ENCODE measurements at regions not wholly inside any gene's neighbourhood (a gene's known extent, or its start where the extent isn't known, plus 50 kb on each side); places are given as distances from the start of the nearest gene placed in this dataset.

DNA sequence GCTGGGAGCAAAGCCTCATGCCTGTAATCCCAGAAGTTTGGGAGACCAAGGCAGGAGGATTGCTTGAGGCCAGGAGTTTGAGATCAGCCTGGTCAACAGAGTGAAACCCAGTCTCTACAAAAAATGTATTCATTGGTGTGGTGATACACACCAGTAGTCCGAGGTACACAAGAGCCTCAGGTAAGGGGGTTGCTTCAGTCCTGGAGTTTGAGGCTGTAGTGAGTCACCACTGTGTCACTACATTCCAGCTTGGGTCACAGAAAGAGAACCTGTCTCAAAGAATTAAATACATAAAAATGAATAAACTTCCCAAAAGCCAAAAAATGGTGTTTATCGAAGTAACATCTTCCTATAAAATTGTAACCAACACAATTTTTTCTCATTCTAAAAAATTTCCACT is 568.1 kb upstream of the LINC00305 start:
- no peak for TF ChIP-seq EZH2phosphoT487 (IDR thresholded peaks at IDR 0.05; ENCODE audit: low read depth, severe bottlenecking, unreplicated experiment)
- TF ChIP-seq CTCF (IDR thresholded peaks at IDR 0.05; ENCODE audit: poor library complexity), result no peak
- no peak for TF ChIP-seq EZH2 (IDR thresholded peaks at IDR 0.05; ENCODE audit: borderline replicate concordance)

Data from hepatocyte (in vitro differentiated cells).